HL-60 (cell line): ENCODE measurements at regions not wholly inside any gene's neighbourhood (a gene's known extent, or its start where the extent isn't known, plus 50 kb on each side); places are given as distances from the start of the nearest gene placed in this dataset.

Source experiments
- GABPA ChIP-seq: IDR thresholded peaks from 2 replicates; pipeline ENCODE4 v1.6.1; 2012; ENCODE audit warnings: low read depth
- POLR2AphosphoS5 ChIP-seq: IDR thresholded peaks from 2 replicates; pipeline ENCODE4 v1.6.1; 2012; ENCODE audit warnings: low read depth
- SPI1 ChIP-seq: IDR thresholded peaks from 2 replicates; pipeline ENCODE4 v1.6.1; 2012; ENCODE audit warnings: low read depth, mild to moderate bottlenecking, borderline replicate concordance
- TF ChIP-seq, protein P1 (sequence below): IDR thresholded peaks from one replicate; pipeline ENCODE4 v1.5.1; 2011; ENCODE audit warnings: low read length, control low read depth, inconsistent platforms; ENCODE audit not compliant: insufficient read depth
- TF ChIP-seq, protein P2 (sequence below): IDR thresholded peaks from 2 replicates; pipeline ENCODE4 v1.6.1; 2012; ENCODE audit warnings: low read depth; ENCODE audit not compliant: insufficient replicate concordance

GRCh38 chr21:16425376-16425775 lies 695.6 kb downstream of the USP25 start:
- no peak for TF ChIP-seq POLR2AphosphoS5
- TF ChIP-seq, protein P1, sequence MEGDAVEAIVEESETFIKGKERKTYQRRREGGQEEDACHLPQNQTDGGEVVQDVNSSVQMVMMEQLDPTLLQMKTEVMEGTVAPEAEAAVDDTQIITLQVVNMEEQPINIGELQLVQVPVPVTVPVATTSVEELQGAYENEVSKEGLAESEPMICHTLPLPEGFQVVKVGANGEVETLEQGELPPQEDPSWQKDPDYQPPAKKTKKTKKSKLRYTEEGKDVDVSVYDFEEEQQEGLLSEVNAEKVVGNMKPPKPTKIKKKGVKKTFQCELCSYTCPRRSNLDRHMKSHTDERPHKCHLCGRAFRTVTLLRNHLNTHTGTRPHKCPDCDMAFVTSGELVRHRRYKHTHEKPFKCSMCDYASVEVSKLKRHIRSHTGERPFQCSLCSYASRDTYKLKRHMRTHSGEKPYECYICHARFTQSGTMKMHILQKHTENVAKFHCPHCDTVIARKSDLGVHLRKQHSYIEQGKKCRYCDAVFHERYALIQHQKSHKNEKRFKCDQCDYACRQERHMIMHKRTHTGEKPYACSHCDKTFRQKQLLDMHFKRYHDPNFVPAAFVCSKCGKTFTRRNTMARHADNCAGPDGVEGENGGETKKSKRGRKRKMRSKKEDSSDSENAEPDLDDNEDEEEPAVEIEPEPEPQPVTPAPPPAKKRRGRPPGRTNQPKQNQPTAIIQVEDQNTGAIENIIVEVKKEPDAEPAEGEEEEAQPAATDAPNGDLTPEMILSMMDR = no peak
- TF ChIP-seq, protein P2, sequence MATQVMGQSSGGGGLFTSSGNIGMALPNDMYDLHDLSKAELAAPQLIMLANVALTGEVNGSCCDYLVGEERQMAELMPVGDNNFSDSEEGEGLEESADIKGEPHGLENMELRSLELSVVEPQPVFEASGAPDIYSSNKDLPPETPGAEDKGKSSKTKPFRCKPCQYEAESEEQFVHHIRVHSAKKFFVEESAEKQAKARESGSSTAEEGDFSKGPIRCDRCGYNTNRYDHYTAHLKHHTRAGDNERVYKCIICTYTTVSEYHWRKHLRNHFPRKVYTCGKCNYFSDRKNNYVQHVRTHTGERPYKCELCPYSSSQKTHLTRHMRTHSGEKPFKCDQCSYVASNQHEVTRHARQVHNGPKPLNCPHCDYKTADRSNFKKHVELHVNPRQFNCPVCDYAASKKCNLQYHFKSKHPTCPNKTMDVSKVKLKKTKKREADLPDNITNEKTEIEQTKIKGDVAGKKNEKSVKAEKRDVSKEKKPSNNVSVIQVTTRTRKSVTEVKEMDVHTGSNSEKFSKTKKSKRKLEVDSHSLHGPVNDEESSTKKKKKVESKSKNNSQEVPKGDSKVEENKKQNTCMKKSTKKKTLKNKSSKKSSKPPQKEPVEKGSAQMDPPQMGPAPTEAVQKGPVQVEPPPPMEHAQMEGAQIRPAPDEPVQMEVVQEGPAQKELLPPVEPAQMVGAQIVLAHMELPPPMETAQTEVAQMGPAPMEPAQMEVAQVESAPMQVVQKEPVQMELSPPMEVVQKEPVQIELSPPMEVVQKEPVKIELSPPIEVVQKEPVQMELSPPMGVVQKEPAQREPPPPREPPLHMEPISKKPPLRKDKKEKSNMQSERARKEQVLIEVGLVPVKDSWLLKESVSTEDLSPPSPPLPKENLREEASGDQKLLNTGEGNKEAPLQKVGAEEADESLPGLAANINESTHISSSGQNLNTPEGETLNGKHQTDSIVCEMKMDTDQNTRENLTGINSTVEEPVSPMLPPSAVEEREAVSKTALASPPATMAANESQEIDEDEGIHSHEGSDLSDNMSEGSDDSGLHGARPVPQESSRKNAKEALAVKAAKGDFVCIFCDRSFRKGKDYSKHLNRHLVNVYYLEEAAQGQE = no peak
- no peak for TF ChIP-seq GABPA
- no peak for TF ChIP-seq SPI1
